HG03575 (cell line): ENCODE measurements at regions not wholly inside any gene's neighbourhood (a gene's known extent, or its start where the extent isn't known, plus 50 kb on each side); places are given as distances from the start of the nearest gene placed in this dataset.

Experiments
- ATAC-seq: cut with Tn5 transposase; IDR thresholded peaks from one replicate; pipeline ENCODE4 v1.9.1; 2021; ENCODE audit not compliant: unreplicated experiment, insufficient number of reproducible peaks, low FRiP score; ENCODE audit errors: extremely low read depth

- ATAC-seq = no peak
Observed at GRCh38 chr2:134133622-134134312, 120.1 kb upstream of the MGAT5 start.

GRCh38 chr2:134134313-134134706, 119.6 kb upstream of the MGAT5 start:
- ATAC-seq = no peak

- ATAC-seq = no peak
Observed at GRCh38 chr2:134134827-134135226, 119.0 kb upstream of the MGAT5 start.

GRCh38 chr2:134135793-134136192, 118.1 kb upstream of the MGAT5 start:
- no peak for ATAC-seq

- ATAC-seq = no peak
Observed at GRCh38 chr2:134136731-134137130, 117.1 kb upstream of the MGAT5 start.

GRCh38 chr2:134137182-134137611, 116.7 kb upstream of the MGAT5 start:
- no peak for ATAC-seq

- ATAC-seq = no peak
Observed at GRCh38 chr2:134138115-134138514, 115.8 kb upstream of the MGAT5 start.

- no peak for ATAC-seq
Observed at GRCh38 chr2:134139611-134140010, 114.3 kb upstream of the MGAT5 start.

- no peak for ATAC-seq
Observed at GRCh38 chr2:134140251-134140661, 113.6 kb upstream of the MGAT5 start.

- ATAC-seq = no peak
Observed at GRCh38 chr2:134141598-134142340, 112.1 kb upstream of the MGAT5 start.

GRCh38 chr2:134142341-134142738, 111.5 kb upstream of the MGAT5 start:
- ATAC-seq = no peak

- no peak for ATAC-seq
Observed at GRCh38 chr2:134142903-134143302, 111.0 kb upstream of the MGAT5 start.

GRCh38 chr2:134143568-134143967, 110.3 kb upstream of the MGAT5 start:
- ATAC-seq = no peak

GRCh38 chr2:134144081-134144596, 109.7 kb upstream of the MGAT5 start:
- no peak for ATAC-seq

GRCh38 chr2:134144651-134145050, 109.2 kb upstream of the MGAT5 start:
- ATAC-seq = no peak

- ATAC-seq = no peak
Observed at GRCh38 chr2:134145519-134145918, 108.4 kb upstream of the MGAT5 start.

GRCh38 chr2:134146161-134146560, 107.7 kb upstream of the MGAT5 start:
- ATAC-seq = no peak

GRCh38 chr2:134146620-134147019, 107.3 kb upstream of the MGAT5 start:
- ATAC-seq = no peak

GRCh38 chr2:134148172-134148571, 105.7 kb upstream of the MGAT5 start:
- no peak for ATAC-seq

GRCh38 chr2:134148843-134149472, 104.9 kb upstream of the MGAT5 start:
- ATAC-seq = no peak
